ENCODE measurements at regions not wholly inside any gene's neighbourhood (a gene's known extent, or its start where the extent isn't known, plus 50 kb on each side); places are given as distances from the start of the nearest gene placed in this dataset.

- TF ChIP-seq CTCF (IDR thresholded peaks at IDR 0.05) (peak; percentile 63 to 87 (median 86)), POLR2A (IDR thresholded peaks at IDR 0.05) (no peak)
Measured at GRCh38 chr15:20356444-20356910, 185.1 kb downstream of the GOLGA6L6 start.
